ENCODE measurements at regions not wholly inside any gene's neighbourhood (a gene's known extent, or its start where the extent isn't known, plus 50 kb on each side); places are given as distances from the start of the nearest gene placed in this dataset.

DNA sequence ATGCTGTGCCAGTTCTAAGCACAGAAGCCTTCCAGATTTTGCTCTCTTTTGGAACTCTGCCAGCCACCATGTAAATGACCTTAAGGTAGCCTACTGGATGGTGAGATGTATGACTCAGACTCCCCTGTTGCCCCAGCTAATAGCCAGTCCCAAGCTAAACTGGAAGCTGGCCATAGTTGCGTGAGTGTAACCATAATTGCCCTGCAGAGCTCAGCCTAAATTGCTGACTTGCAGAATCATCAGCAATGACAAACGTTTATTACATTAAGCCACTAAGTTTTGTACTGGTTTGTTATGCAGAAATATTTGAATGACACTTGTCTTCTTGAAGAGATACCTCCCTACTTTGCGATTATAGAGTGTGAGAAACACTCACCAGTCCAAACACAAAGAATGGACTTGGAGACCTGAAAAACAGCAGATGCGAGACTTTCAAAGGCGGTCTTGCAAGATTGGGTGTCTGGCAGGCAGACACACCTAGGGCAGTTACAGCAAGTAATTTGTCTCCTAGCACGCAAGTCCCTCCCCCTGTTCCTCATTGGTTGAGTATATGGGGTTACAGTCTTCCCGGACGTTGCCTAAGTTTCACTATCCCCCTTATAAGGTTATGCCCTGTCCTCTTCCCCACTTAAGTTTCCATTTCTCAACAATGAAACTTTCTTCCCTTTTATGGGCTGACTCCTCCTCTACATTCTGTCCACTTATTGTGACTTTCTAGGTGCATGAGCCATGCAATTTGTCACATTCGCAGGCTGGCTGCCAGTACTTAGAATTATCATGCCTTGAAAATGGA is 83.6 kb upstream of the XCR1 start:
- H3K36me3 Mint-ChIP-seq (ENCODE audit: low read depth) = no peaks in the 10 kb centered on the region
- ChIA-PET CTCF (no interaction called here), POLR2A (interaction anchor here (0.8 kb wide), 1 partner anchor 261 kb away, joined by 4 read pairs; no protein-coding TSS in a partner anchor)
- no peak overlapping the region for H3K4me3 Mint-ChIP-seq
- TF ChIP-seq, protein P1, sequence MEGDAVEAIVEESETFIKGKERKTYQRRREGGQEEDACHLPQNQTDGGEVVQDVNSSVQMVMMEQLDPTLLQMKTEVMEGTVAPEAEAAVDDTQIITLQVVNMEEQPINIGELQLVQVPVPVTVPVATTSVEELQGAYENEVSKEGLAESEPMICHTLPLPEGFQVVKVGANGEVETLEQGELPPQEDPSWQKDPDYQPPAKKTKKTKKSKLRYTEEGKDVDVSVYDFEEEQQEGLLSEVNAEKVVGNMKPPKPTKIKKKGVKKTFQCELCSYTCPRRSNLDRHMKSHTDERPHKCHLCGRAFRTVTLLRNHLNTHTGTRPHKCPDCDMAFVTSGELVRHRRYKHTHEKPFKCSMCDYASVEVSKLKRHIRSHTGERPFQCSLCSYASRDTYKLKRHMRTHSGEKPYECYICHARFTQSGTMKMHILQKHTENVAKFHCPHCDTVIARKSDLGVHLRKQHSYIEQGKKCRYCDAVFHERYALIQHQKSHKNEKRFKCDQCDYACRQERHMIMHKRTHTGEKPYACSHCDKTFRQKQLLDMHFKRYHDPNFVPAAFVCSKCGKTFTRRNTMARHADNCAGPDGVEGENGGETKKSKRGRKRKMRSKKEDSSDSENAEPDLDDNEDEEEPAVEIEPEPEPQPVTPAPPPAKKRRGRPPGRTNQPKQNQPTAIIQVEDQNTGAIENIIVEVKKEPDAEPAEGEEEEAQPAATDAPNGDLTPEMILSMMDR (IDR thresholded peaks at IDR 0.05) = no peak
- intact Hi-C loops (cut with micrococcal nuclease) = no loop called here
- DNase-seq (peak; percentile 15), ATAC-seq (peak; percentile 9)
- H3K9me3 Mint-ChIP-seq = no peaks in the 10 kb centered on the region
- peaks cover 7% of the 10 kb centered on the region for H3K27me3 Mint-ChIP-seq
- H3K4me1 Mint-ChIP-seq (ENCODE audit: low read depth) = peaks cover 46% of the 10 kb centered on the region
- peak overlapping the region; percentile 14 for H3K27ac Mint-ChIP-seq

DNA sequence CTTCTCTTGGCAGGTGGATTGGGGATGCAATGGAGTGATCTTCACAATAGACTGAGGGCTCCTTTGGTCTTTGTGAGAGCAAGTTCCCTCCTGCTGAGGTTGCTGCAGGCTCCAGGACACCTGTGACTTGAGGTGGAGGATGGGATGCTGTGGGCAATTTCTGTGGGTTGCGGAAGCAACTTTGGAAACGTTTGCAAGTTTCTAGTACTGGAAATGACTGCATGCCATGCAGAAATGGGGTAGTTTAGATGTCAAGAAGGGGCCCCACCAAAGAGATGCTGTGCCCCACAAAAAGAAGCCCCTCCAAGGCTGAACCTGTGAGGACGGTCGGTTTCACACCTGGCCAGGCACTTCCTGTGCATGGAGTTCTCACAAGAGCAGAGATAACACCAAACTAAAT is 80.4 kb upstream of the XCR1 start:
- intact Hi-C loops (cut with micrococcal nuclease) = no loop called here
- no peaks in the 10 kb centered on the region for H3K9me3 Mint-ChIP-seq
- no peak for ATAC-seq
- DNase-seq = peak; percentile 34
- H3K27me3 Mint-ChIP-seq = peaks cover 12% of the 10 kb centered on the region
- no peak overlapping the region for H3K4me3 Mint-ChIP-seq
- H3K27ac Mint-ChIP-seq = peak overlapping the region; percentile 19
- H3K36me3 Mint-ChIP-seq (ENCODE audit: low read depth) = no peaks in the 10 kb centered on the region
- POLR2A ChIA-PET = no interaction called here
- peaks cover 54% of the 10 kb centered on the region for H3K4me1 Mint-ChIP-seq (ENCODE audit: low read depth)
- TF ChIP-seq, protein P1 (IDR thresholded peaks at IDR 0.05) = no peak
- CTCF ChIA-PET = no interaction called here

DNA sequence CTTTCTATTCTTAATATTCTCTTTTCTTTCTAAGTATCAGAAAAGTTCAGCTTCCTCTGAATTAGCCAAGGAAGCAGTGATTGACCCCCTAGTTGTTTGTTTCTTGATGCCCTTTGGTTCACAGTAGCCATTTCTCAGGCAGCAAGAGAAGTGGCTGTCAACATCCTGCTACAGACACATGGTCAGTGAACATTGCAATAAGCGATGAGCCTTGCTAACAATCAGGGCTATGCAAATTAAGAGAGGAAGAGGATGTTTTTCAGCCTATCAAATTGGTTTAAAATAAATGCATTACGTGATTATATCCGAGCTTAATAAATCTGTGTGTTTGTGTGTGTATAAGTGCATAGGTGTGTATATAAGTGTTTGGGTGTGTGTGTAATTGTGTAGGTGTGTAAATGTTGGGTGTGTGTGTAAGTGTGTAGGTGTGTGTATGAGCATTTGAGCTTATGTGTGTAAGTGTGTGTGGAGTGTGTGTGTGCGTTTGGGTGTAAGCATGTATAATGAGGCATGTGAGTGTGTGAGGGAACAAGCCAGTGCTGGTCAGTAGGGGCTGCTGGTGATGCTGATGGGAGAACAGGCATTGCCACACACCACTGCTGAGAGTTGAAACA is 78.1 kb upstream of the XCR1 start:
- POLR2A ChIA-PET = interaction anchor here (1.4 kb wide), 1 partner anchor 82 kb away, joined by 4 read pairs; no protein-coding TSS in a partner anchor
- DNase-seq = no peak
- no peak for ATAC-seq
- peaks cover 19% of the 10 kb centered on the region for H3K27me3 Mint-ChIP-seq
- no peak overlapping the region for H3K27ac Mint-ChIP-seq
- peaks cover 44% of the 10 kb centered on the region for H3K4me1 Mint-ChIP-seq (ENCODE audit: low read depth)
- TF ChIP-seq, protein P1 (IDR thresholded peaks at IDR 0.05) = no peak
- H3K4me3 Mint-ChIP-seq = no peak overlapping the region
- CTCF ChIA-PET = interaction anchor here (0.6 to 1.7 kb wide), 3 partner anchors 26 to 108 kb away, joined by 3 to 6 read pairs (median 3); no protein-coding TSS in a partner anchor
- peaks cover 6% of the 10 kb centered on the region for H3K36me3 Mint-ChIP-seq (ENCODE audit: low read depth)
- peaks cover 12% of the 10 kb centered on the region for H3K9me3 Mint-ChIP-seq
- intact Hi-C loops (cut with micrococcal nuclease) = no loop called here

DNA sequence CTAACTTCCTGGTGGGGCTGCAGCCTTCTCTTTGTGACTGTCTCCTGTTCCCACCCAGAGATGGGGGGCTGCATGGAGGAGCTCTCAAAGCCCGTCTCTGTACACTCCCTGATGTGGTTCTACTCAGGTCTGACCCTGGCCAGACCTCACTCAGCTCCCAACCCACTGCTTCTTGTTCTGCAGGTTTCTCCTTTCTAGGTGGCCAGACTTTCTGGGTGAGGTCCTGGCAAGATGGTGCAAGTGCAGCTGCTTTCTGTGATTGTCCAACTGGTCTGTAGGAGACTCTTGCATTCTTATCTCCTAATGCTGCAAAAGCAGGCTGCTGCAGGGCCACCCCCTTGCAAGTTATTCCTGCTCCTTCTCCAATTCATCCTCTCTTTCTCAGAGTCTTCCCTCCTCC is 77.4 kb upstream of the XCR1 start:
- TF ChIP-seq, protein P1 (IDR thresholded peaks at IDR 0.05) = no peak
- Mint-ChIP-seq H3K27ac (no peak overlapping the region), H3K4me3 (no peak overlapping the region), H3K36me3 (ENCODE audit: low read depth) (peaks cover 6% of the 10 kb centered on the region), H3K9me3 (peaks cover 12% of the 10 kb centered on the region), H3K4me1 (ENCODE audit: low read depth) (peaks cover 43% of the 10 kb centered on the region), H3K27me3 (peaks cover 22% of the 10 kb centered on the region)
- ATAC-seq (no peak), DNase-seq (no peak)
- ChIA-PET POLR2A (interaction anchor here (1.4 kb wide), 1 partner anchor 83 kb away, joined by 4 read pairs; no protein-coding TSS in a partner anchor), CTCF (interaction anchor here (0.7 to 2.4 kb wide), 4 partner anchors 26 to 266 kb away, joined by 3 to 11 read pairs (median 6); partner anchors contain the start of genes CCR1 and CCR5)
- intact Hi-C loops (cut with micrococcal nuclease) = no loop called here

DNA sequence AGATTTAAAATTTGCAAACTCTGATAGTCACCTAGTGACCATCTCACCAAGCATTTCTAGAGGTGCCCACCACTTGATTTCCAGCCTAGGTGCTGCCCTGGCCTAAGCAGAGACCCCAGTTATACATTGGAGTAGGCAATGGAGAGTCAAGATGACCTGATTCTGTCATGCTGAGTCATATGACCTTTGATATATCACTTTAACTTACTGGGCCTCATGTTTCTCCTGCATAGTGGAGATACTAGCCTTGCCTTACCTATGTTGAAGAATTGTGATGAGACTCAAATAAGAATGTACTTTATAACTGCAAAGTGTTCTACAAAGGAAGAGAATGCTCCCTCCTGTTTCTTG is 75.5 kb upstream of the XCR1 start:
- no peak for ATAC-seq
- peaks cover 12% of the 10 kb centered on the region for H3K9me3 Mint-ChIP-seq
- H3K36me3 Mint-ChIP-seq (ENCODE audit: low read depth) = peaks cover 6% of the 10 kb centered on the region
- POLR2A ChIA-PET = no interaction called here
- TF ChIP-seq, protein P1 (IDR thresholded peaks at IDR 0.05) = no peak
- H3K27ac Mint-ChIP-seq = no peak overlapping the region
- DNase-seq = no peak
- intact Hi-C loops (cut with micrococcal nuclease) = no loop called here
- CTCF ChIA-PET = interaction anchor here (2.4 kb wide), 1 partner anchor 268 kb away, joined by 11 read pairs; the partner anchor contains the start of gene CCR5
- H3K4me1 Mint-ChIP-seq (ENCODE audit: low read depth) = peaks cover 42% of the 10 kb centered on the region
- H3K4me3 Mint-ChIP-seq = no peak overlapping the region
- peaks cover 25% of the 10 kb centered on the region for H3K27me3 Mint-ChIP-seq
